ENCODE measurements at regions not wholly inside any gene's neighbourhood (a gene's known extent, or its start where the extent isn't known, plus 50 kb on each side); places are given as distances from the start of the nearest gene placed in this dataset.

- ATAC-seq (no peak), DNase-seq (no peak)
- Mint-ChIP-seq H3K4me3 (no peak overlapping the region), H3K27ac (no peak overlapping the region), H3K27me3 (peaks cover 2% of the 10 kb centered on the region), H3K9me3 (peaks cover 1% of the 10 kb centered on the region), H3K4me1 (ENCODE audit: low read depth) (peaks cover 37% of the 10 kb centered on the region), H3K36me3 (ENCODE audit: low read depth) (peaks cover 4% of the 10 kb centered on the region)
- ChIA-PET CTCF (interaction anchor here (1.7 kb wide), 1 partner anchor 549 kb away, joined by 6 read pairs; no protein-coding TSS in a partner anchor), POLR2A (no interaction called here)
- TF ChIP-seq CTCF (IDR thresholded peaks at IDR 0.05) = no peak
- intact Hi-C loops (cut with micrococcal nuclease) = no loop called here
Measured at GRCh38 chr4:108567831-108568230, 52.5 kb upstream of the RPL34 start.

- no peak for TF ChIP-seq CTCF (IDR thresholded peaks at IDR 0.05)
Measured at GRCh38 chr4:108561116-108561515, 59.3 kb upstream of the RPL34 start.

GRCh38 chr4:108560616-108561015 is 59.8 kb upstream of the RPL34 start:
- no peak for TF ChIP-seq CTCF (IDR thresholded peaks at IDR 0.05)
- intact Hi-C loops (cut with micrococcal nuclease) = no loop called here
- Mint-ChIP-seq H3K9me3 (no peaks in the 10 kb centered on the region), H3K36me3 (ENCODE audit: low read depth) (no peaks in the 10 kb centered on the region), H3K27ac (no peak overlapping the region), H3K4me3 (no peak overlapping the region), H3K27me3 (no peaks in the 10 kb centered on the region), H3K4me1 (ENCODE audit: low read depth) (peaks cover 5% of the 10 kb centered on the region)
- DNase-seq (no peak), ATAC-seq (no peak)
- ChIA-PET CTCF (interaction anchor here (1.0 to 1.8 kb wide), 2 partner anchors 11 to 542 kb away, joined by 3 to 6 read pairs; no protein-coding TSS in a partner anchor), POLR2A (no interaction called here)

More at GRCh38 chr4:108561116-108561515, 59.3 kb upstream of the RPL34 start:
- CTCF ChIA-PET = interaction anchor here (1.8 kb wide), 1 partner anchor 11 kb away, joined by 6 read pairs; no protein-coding TSS in a partner anchor
- Mint-ChIP-seq H3K36me3 (ENCODE audit: low read depth) (no peaks in the 10 kb centered on the region), H3K27me3 (no peaks in the 10 kb centered on the region), H3K27ac (no peak overlapping the region), H3K4me3 (no peak overlapping the region), H3K9me3 (no peaks in the 10 kb centered on the region), H3K4me1 (ENCODE audit: low read depth) (peaks cover 5% of the 10 kb centered on the region)
- intact Hi-C loops (cut with micrococcal nuclease) = no loop called here
- DNase-seq = no peak
- POLR2A ChIA-PET = no interaction called here
- ATAC-seq = no peak

- ChIA-PET POLR2A (interaction anchor here (0.9 kb wide), 1 partner anchor 40 kb away, joined by 3 read pairs; no protein-coding TSS in a partner anchor), CTCF (interaction anchor here (1.0 to 1.2 kb wide), 2 partner anchors 12 to 541 kb away, joined by 3 to 5 read pairs; no protein-coding TSS in a partner anchor)
- TF ChIP-seq CTCF (IDR thresholded peaks at IDR 0.05) = no peak
- intact Hi-C loops (cut with micrococcal nuclease) = no loop called here
- no peaks in the 10 kb centered on the region for H3K9me3 Mint-ChIP-seq
- DNase-seq (no peak), ATAC-seq (no peak)
- peaks cover under 1% of the 10 kb centered on the region for H3K4me1 Mint-ChIP-seq (ENCODE audit: low read depth)
- no peaks in the 10 kb centered on the region for H3K27me3 Mint-ChIP-seq
- no peaks in the 10 kb centered on the region for H3K36me3 Mint-ChIP-seq (ENCODE audit: low read depth)
- H3K4me3 Mint-ChIP-seq = no peak overlapping the region
- no peak overlapping the region for H3K27ac Mint-ChIP-seq
Measured at GRCh38 chr4:108559911-108560310, 60.5 kb upstream of the RPL34 start.

- TF ChIP-seq CTCF (IDR thresholded peaks at IDR 0.05) = no peak
- intact Hi-C loops (cut with micrococcal nuclease) = no loop called here
- ChIA-PET CTCF (interaction anchor here (1.1 to 1.2 kb wide), 2 partner anchors 13 to 540 kb away, joined by 3 to 5 read pairs; no protein-coding TSS in a partner anchor), POLR2A (interaction anchor here (0.9 kb wide), 1 partner anchor 39 kb away, joined by 3 read pairs; no protein-coding TSS in a partner anchor)
- Mint-ChIP-seq H3K27me3 (no peaks in the 10 kb centered on the region), H3K4me1 (ENCODE audit: low read depth) (no peaks in the 10 kb centered on the region), H3K9me3 (no peaks in the 10 kb centered on the region), H3K4me3 (no peak overlapping the region), H3K36me3 (ENCODE audit: low read depth) (no peaks in the 10 kb centered on the region), H3K27ac (no peak overlapping the region)
- ATAC-seq (no peak), DNase-seq (no peak)
Measured at GRCh38 chr4:108559068-108559793, 61.1 kb upstream of the RPL34 start.

All from activated CD8-positive, alpha-beta T cell treated with anti-CD3 and anti-CD28 coated beads for 36 hours (primary cell).